Endothelial cell of umbilical vein (primary cell): ENCODE measurements at regions not wholly inside any gene's neighbourhood (a gene's known extent, or its start where the extent isn't known, plus 50 kb on each side); places are given as distances from the start of the nearest gene placed in this dataset.

Experiments
- EZH2 ChIP-seq: IDR thresholded peaks from 2 replicates; pipeline ENCODE4 v1.6.1; 2012; ENCODE audit warnings: borderline replicate concordance, low read depth, mild to moderate bottlenecking, moderate library complexity, low read length, inconsistent platforms; ENCODE audit not compliant: severe bottlenecking
- GATA2 ChIP-seq: IDR thresholded peaks from 2 replicates; pipeline ENCODE4 v1.7.0; 2011; ENCODE audit warnings: low read depth, mild to moderate bottlenecking, moderate library complexity, mixed read lengths, low read length; ENCODE audit not compliant: insufficient read length, insufficient read depth
- JUN ChIP-seq: IDR thresholded peaks from 2 replicates; pipeline ENCODE4 v1.6.1; 2011; ENCODE audit warnings: borderline replicate concordance, low read depth; ENCODE audit not compliant: insufficient read length, insufficient read depth
- MAX ChIP-seq: IDR thresholded peaks from 2 replicates; pipeline ENCODE4 v1.6.1; 2011; ENCODE audit not compliant: insufficient read depth, insufficient read length
- MYC ChIP-seq: IDR thresholded peaks from one replicate; pipeline ENCODE4 v1.6.1; 2011; ENCODE audit warnings: mild to moderate bottlenecking, low read depth, low read length
- POLR2A ChIP-seq: IDR thresholded peaks from 2 replicates; pipeline ENCODE4 v1.6.1; 2012; ENCODE audit warnings: low read depth, mild to moderate bottlenecking, control low read depth, low read length
- POLR2AphosphoS5 ChIP-seq: IDR thresholded peaks from 2 replicates; pipeline ENCODE4 v1.6.1; 2012; ENCODE audit warnings: low read depth, mild to moderate bottlenecking, control low read depth, low read length, moderate library complexity; ENCODE audit not compliant: insufficient read depth
- TF ChIP-seq, protein P1 (sequence below), 2 donors: IDR thresholded peaks; 1 replicate in 1 of 2; 2 replicates in 1 of 2; pipeline ENCODE4 v1.5.1; 2011; ENCODE audit warnings: low read length in 2 of 2, mild to moderate bottlenecking in 2 of 2, moderate library complexity in 2 of 2, control low read depth in 1 of 2, inconsistent platforms in 1 of 2, low read depth in 1 of 2; ENCODE audit not compliant: insufficient read depth in 1 of 2; ENCODE audit errors: extremely low read depth in 1 of 2

DNA sequence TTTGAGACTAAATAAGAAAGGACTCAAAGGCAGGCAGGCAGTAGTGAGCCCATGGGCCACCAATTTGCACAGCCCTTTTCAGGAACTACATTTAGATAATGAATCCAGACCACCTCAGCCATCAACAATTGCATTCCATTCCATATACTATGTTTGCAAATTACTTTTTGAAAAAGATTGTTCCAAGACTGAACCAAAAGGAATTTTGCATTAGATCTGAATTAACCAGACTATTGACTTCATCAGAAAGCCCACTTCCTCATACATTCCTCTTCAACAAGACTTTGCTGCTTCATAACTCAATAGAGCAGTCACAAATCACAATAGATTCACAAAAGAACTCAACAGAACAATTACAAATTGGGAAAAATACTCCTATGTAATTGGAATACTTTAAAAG, 229.1 kb downstream of the SIM1 start:
- TF ChIP-seq, protein P1, sequence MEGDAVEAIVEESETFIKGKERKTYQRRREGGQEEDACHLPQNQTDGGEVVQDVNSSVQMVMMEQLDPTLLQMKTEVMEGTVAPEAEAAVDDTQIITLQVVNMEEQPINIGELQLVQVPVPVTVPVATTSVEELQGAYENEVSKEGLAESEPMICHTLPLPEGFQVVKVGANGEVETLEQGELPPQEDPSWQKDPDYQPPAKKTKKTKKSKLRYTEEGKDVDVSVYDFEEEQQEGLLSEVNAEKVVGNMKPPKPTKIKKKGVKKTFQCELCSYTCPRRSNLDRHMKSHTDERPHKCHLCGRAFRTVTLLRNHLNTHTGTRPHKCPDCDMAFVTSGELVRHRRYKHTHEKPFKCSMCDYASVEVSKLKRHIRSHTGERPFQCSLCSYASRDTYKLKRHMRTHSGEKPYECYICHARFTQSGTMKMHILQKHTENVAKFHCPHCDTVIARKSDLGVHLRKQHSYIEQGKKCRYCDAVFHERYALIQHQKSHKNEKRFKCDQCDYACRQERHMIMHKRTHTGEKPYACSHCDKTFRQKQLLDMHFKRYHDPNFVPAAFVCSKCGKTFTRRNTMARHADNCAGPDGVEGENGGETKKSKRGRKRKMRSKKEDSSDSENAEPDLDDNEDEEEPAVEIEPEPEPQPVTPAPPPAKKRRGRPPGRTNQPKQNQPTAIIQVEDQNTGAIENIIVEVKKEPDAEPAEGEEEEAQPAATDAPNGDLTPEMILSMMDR (IDR thresholded peaks at IDR 0.05; ENCODE audit: extremely low read depth in 1 of 2, insufficient read depth in 1 of 2, low read depth in 1 of 2, low read length in 2 of 2), result no peak
- TF ChIP-seq MAX (no peak), POLR2AphosphoS5 (no peak), MYC (no peak), POLR2A (no peak), GATA2 (no peak), EZH2 (no peak), JUN (no peak)
